ENCODE measurements at regions not wholly inside any gene's neighbourhood (a gene's known extent, or its start where the extent isn't known, plus 50 kb on each side); places are given as distances from the start of the nearest gene placed in this dataset.

- TF ChIP-seq EZH2 (IDR thresholded peaks at IDR 0.05; ENCODE audit: low read depth, low read length, severe bottlenecking) (no peak), CTCF (IDR thresholded peaks at IDR 0.05; ENCODE audit: control extremely low read depth in 1 of 3, insufficient read depth in 1 of 3, low read depth in 1 of 3, low read length in 3 of 3) (no peak), GTF2F1 (IDR thresholded peaks at IDR 0.05; ENCODE audit: borderline replicate concordance, low read depth, low read length) (no peak), JUN (IDR thresholded peaks at IDR 0.05; ENCODE audit: low read depth, low read length) (no peak), GABPA (IDR thresholded peaks at IDR 0.05; ENCODE audit: borderline replicate concordance, insufficient read depth, low read length) (no peak), SP1 (IDR thresholded peaks at IDR 0.05; ENCODE audit: low read depth, low read length) (no peak), EP300 (IDR thresholded peaks at IDR 0.05; ENCODE audit: borderline replicate concordance in 1 of 2, low read depth in 2 of 2, low read length in 2 of 2) (no peak), POLR2A (IDR thresholded peaks at IDR 0.05; ENCODE audit: control extremely low read depth in 1 of 2, low read depth in 2 of 2, low read length in 2 of 2) (no peak), MAX (IDR thresholded peaks at IDR 0.05) (no peak), POLR2AphosphoS5 (IDR thresholded peaks at IDR 0.05; ENCODE audit: low read depth, low read length) (no peak), TBP (IDR thresholded peaks at IDR 0.05; ENCODE audit: low read depth, low read length) (no peak), USF2 (IDR thresholded peaks at IDR 0.05; ENCODE audit: low read length) (no peak), SIN3A (conservative IDR thresholded peaks at IDR 0.05 in 1 of 2, IDR thresholded peaks at IDR 0.05 in 1 of 2; ENCODE audit: low read depth in 1 of 2, low read length in 2 of 2) (no peak), BACH1 (IDR thresholded peaks at IDR 0.05; ENCODE audit: low read length) (no peak)
Observed at GRCh38 chr7:88484551-88484950, 177.9 kb upstream of the STEAP4 start.
